GM12878 (cell line): ENCODE measurements at regions not wholly inside any gene's neighbourhood (a gene's known extent, or its start where the extent isn't known, plus 50 kb on each side); places are given as distances from the start of the nearest gene placed in this dataset.

Source experiments
- ATAC-seq: fragments of 200-7000 bp; cut with Tn5 transposase; 3 replicates; pipeline ENCODE4 v1.9.1; 2020; ENCODE audit warnings: mild to moderate bottlenecking, moderate library complexity
- BruUV-seq: library from RNA; stranded (reverse); fragments of 400-500 nt; replicated peaks from 2 replicates; lab custom pipeline; 2021; lab: Mats Ljungman, UMichigan
- CTCF ChIA-PET: fragments of 300-600 bp; sonication (Branson Sonifier 250); formaldehyde crosslinking; extraction: SDS; loops from one replicate; lab custom pipeline; 2021; ENCODE audit warnings: inconsistent platforms; lab: Yijun Ruan, JAX
- POLR2A ChIA-PET: fragments of 350-600 bp; formaldehyde crosslinking; extraction: SDS; loops from one replicate; lab custom pipeline; 2021; ENCODE audit warnings: inconsistent platforms; lab: Charles Lee
- RAD21 ChIA-PET: fragments of 300-600 bp; sonication (Branson Sonifier 250); formaldehyde crosslinking; loops from one replicate; lab custom pipeline; 2023; ENCODE audit warnings: antibody characterized with exemption; ENCODE audit not compliant: unreplicated experiment; lab: Charles Lee
- SMC1A ChIA-PET: fragments of 300-600 bp; sonication (Branson Sonifier 250); formaldehyde crosslinking; loops from one replicate; lab custom pipeline; 2023; ENCODE audit not compliant: unreplicated experiment, uncharacterized antibody; lab: Charles Lee
- DNase-seq: peaks from one replicate; pipeline ENCODE4 v3.0.0-alpha.2; 2011; ENCODE audit warnings: low read depth, low spot score
- FAIRE-seq: peaks from 3 replicates; lab custom pipeline; 2011; peaks lifted over from hg19 to GRCh38; lab: Jason Lieb, UNC
- H2AFZ ChIP-seq: 2 replicates; pipeline ENCODE4 v1.6.0; 2011; ENCODE audit warnings: low read depth, low read length, control low read depth; ENCODE audit not compliant: control insufficient read depth
- H3K27ac ChIP-seq: 2 replicates; pipeline ENCODE4 v1.5.1; 2011; ENCODE audit warnings: control low read depth; ENCODE audit not compliant: control insufficient read depth, insufficient read depth
- H3K27me3 ChIP-seq, 2 experiments: replicated peaks in 1 of 2; 2 replicates each; pipeline versions ENCODE4 v1.6.0 to v1.6.1; 2011; ENCODE audit warnings: low read length in 1 of 2; ENCODE audit not compliant: control insufficient read depth in 2 of 2, insufficient read depth in 2 of 2
- H3K36me3 ChIP-seq, 2 experiments: 2 replicates each; pipeline ENCODE4 v1.5.1; 2011; ENCODE audit warnings: low read length in 1 of 2; ENCODE audit not compliant: control insufficient read depth in 2 of 2, insufficient read depth in 2 of 2
- H3K4me1 ChIP-seq: 2 replicates; pipeline ENCODE4 v1.6.1; 2011; ENCODE audit warnings: mild to moderate bottlenecking, low read length, moderate library complexity, mixed read lengths; ENCODE audit not compliant: control insufficient read depth, insufficient read depth
- H3K4me2 ChIP-seq: 2 replicates; pipeline ENCODE4 v1.6.0; 2011; ENCODE audit warnings: control low read depth; ENCODE audit not compliant: control insufficient read depth, insufficient read depth
- H3K4me3 ChIP-seq: fragments of 200-600 bp; sonication (generic); 2 replicates; pipeline ENCODE4 v1.5.1; 2016
- H3K79me2 ChIP-seq: 2 replicates; pipeline ENCODE4 v1.6.0; 2011; ENCODE audit warnings: low read length; ENCODE audit not compliant: control insufficient read depth, insufficient read depth
- H3K9ac ChIP-seq: 2 replicates; pipeline ENCODE4 v1.8.0; 2011; ENCODE audit warnings: low read length, control low read depth, mixed read lengths; ENCODE audit not compliant: control insufficient read depth, insufficient read depth
- H3K9me3 ChIP-seq: replicated peaks from 3 replicates; pipeline ENCODE4 v1.5.1; 2011; ENCODE audit warnings: mild to moderate bottlenecking, low read length; ENCODE audit not compliant: control insufficient read depth, insufficient read depth
- H4K20me1 ChIP-seq: 2 replicates; pipeline ENCODE4 v1.6.0; 2011; ENCODE audit not compliant: control insufficient read depth, insufficient read depth
- CBX5 ChIP-seq: sonication (generic); IDR thresholded peaks from 2 replicates; pipeline ENCODE4 v1.6.1; 2016; ENCODE audit warnings: low read depth, moderate library complexity, mild to moderate bottlenecking, inconsistent platforms
- CEBPB ChIP-seq, 2 experiments: fragments of 150-350 bp in 1 of 2; IDR thresholded peaks; 2 replicates each; pipeline ENCODE4 v1.6.1; 2012 to 2014; ENCODE audit warnings: low read depth in 2 of 2, low read length in 2 of 2, borderline replicate concordance in 1 of 2, inconsistent platforms in 1 of 2
- EGR1 ChIP-seq, 2 experiments: IDR thresholded peaks; 1 replicate in 1 of 2; 2 replicates in 1 of 2; pipeline ENCODE4 v1.6.1; 2011 to 2012; ENCODE audit warnings: low read depth in 2 of 2, low read length in 2 of 2, borderline replicate concordance in 1 of 2, mild to moderate bottlenecking in 1 of 2, moderate library complexity in 1 of 2
- FOS ChIP-seq: IDR thresholded peaks from 3 replicates; pipeline ENCODE4 v1.6.1; 2011; ENCODE audit warnings: borderline replicate concordance; ENCODE audit not compliant: insufficient read length; ENCODE audit errors: extremely low read depth
- FOXM1 ChIP-seq: IDR thresholded peaks from 2 replicates; pipeline ENCODE4 v1.6.1; 2012; ENCODE audit warnings: low read depth, mild to moderate bottlenecking, inconsistent platforms, low read length, moderate library complexity
- GATAD2B ChIP-seq: fragments of 450-650 bp; conservative IDR thresholded peaks from 2 replicates; pipeline ENCODE4 v1.6.1; 2017; ENCODE audit warnings: low read depth, mild to moderate bottlenecking, moderate library complexity
- HDAC6 ChIP-seq: fragments of 200-600 bp; sonication (generic); IDR thresholded peaks from one replicate; pipeline ENCODE4 v1.8.0; 2017; ENCODE audit warnings: antibody characterized with exemption; ENCODE audit not compliant: unreplicated experiment
- JUNB ChIP-seq: IDR thresholded peaks from 2 replicates; pipeline ENCODE4 v1.6.1; 2016; ENCODE audit warnings: antibody characterized with exemption, mild to moderate bottlenecking
- MYC ChIP-seq: IDR thresholded peaks from 2 replicates; pipeline ENCODE4 v1.6.1; 2011; ENCODE audit warnings: mild to moderate bottlenecking, low read length, moderate library complexity, inconsistent platforms; ENCODE audit not compliant: insufficient read depth, insufficient replicate concordance, insufficient read length, severe bottlenecking
- NR2C1 ChIP-seq: fragments of 450-650 bp; IDR thresholded peaks from 2 replicates; pipeline ENCODE4 v1.6.1; 2017; ENCODE audit warnings: antibody characterized with exemption, mild to moderate bottlenecking, moderate library complexity
- PKNOX1 ChIP-seq: fragments of 450-650 bp; IDR thresholded peaks from 2 replicates; pipeline ENCODE4 v1.6.1; 2016; ENCODE audit warnings: mild to moderate bottlenecking
- POLR2AphosphoS2 ChIP-seq: IDR thresholded peaks from 2 replicates; pipeline ENCODE4 v1.6.1; 2011; ENCODE audit warnings: low read depth, mild to moderate bottlenecking, low read length, improper control_type of control experiment, moderate library complexity
- RB1 ChIP-seq: fragments of 450-650 bp; formaldehyde crosslinking; IDR thresholded peaks from 2 replicates; pipeline ENCODE4 v1.6.1; 2017; ENCODE audit warnings: mild to moderate bottlenecking, borderline replicate concordance
- SMC3 ChIP-seq: IDR thresholded peaks from 2 replicates; pipeline ENCODE4 v1.6.1; 2011; ENCODE audit warnings: low read length, improper control_type of control experiment, borderline replicate concordance
- SRF ChIP-seq, 2 experiments: IDR thresholded peaks; 2 replicates each; pipeline ENCODE4 v1.6.1; 2011; ENCODE audit warnings: low read depth in 2 of 2, low read length in 2 of 2, mild to moderate bottlenecking in 1 of 2, moderate library complexity in 1 of 2
- STAT1 ChIP-seq: fragments of 450-650 bp; conservative IDR thresholded peaks from 2 replicates; pipeline ENCODE4 v1.6.1; 2014; ENCODE audit warnings: antibody characterized with exemption, mild to moderate bottlenecking
- STAT3 ChIP-seq: IDR thresholded peaks from 2 replicates; pipeline ENCODE4 v1.6.1; 2011; ENCODE audit warnings: low read depth, low read length, improper control_type of control experiment
- YY1 ChIP-seq: IDR thresholded peaks from 2 replicates; pipeline ENCODE4 v1.6.1; 2011; ENCODE audit warnings: low read depth, mild to moderate bottlenecking, low read length
- ZNF622 ChIP-seq: fragments of 450-650 bp; IDR thresholded peaks from 2 replicates; pipeline ENCODE4 v1.6.1; 2017; ENCODE audit warnings: mild to moderate bottlenecking, inconsistent platforms
- ZZZ3 ChIP-seq: IDR thresholded peaks from 2 replicates; pipeline ENCODE4 v1.6.1; 2011; ENCODE audit warnings: low read depth; ENCODE audit not compliant: control insufficient read depth, insufficient read length
- WGBS: methylation state at CpG from one replicate; pipeline ENCODE4 v1.1.6; 2016; ENCODE audit warnings: low lambda C conversion rate; ENCODE audit not compliant: insufficient replicate concordance, insufficient coverage; ENCODE audit errors: missing lambda C conversion rate; 5-methylcytosine and 5-hydroxymethylcytosine counted together
- in situ Hi-C: fragments of 300-500 bp; cut with MboI; formaldehyde crosslinking; loops from 9 replicates; pipeline ENCODE4 v1.14.3; 2018; ENCODE audit warnings: mixed read lengths
- intact Hi-C: fragments of 100-400 bp; cut with micrococcal nuclease; formaldehyde crosslinking; loops from one replicate; pipeline ENCODE4 v1.14.2; 2022; ENCODE audit not compliant: unreplicated experiment

- CTCF ChIA-PET = interaction anchor here (1.0 kb wide), 1 partner anchor 15 kb away, joined by 3 read pairs; no protein-coding TSS in a partner anchor
- in situ Hi-C loops = no loop called here
Measured at GRCh38 chr2:145106293-145106692, 586.4 kb upstream of the ZEB2 start.

DNA sequence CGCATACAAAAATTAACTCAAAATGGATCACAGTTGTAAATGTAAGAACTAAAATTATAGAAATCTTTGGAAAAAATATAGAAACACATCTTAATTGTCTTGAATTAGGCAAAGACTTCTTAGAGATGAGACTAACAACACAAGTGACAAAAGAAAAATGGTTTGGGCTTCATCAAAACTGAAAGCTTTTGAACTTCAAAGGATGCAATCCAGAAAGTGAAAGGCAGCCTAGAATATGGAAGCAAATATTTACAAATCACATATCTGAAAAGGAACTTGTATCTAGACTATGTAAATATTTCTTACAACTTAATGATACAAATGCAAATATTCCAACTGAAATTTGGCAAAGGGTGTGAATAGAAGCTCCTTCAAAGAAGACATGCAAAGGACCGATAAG, 582.8 kb upstream of the ZEB2 start:
- H3K4me3 ChIP-seq = no peak overlapping the region
- TF ChIP-seq STAT1 (no peak), JUNB (no peak), HDAC6 (no peak), ZNF622 (no peak), GATAD2B (no peak), NR2C1 (no peak), SRF (IDR thresholded peaks at IDR 0.05; ENCODE audit: low read depth in 2 of 2, low read length in 2 of 2) (no peak), FOS (no peak), YY1 (no peak), RB1 (no peak), ZZZ3 (no peak), PKNOX1 (no peak), STAT3 (no peak), CEBPB (IDR thresholded peaks at IDR 0.05; ENCODE audit: borderline replicate concordance in 1 of 2, low read depth in 2 of 2, low read length in 2 of 2) (no peak), EGR1 (IDR thresholded peaks at IDR 0.05; ENCODE audit: borderline replicate concordance in 1 of 2, low read depth in 2 of 2, low read length in 2 of 2) (no peak), SMC3 (no peak), CBX5 (no peak)
- ATAC-seq = no peak
- H4K20me1 ChIP-seq = no peaks in the 10 kb centered on the region
- H3K27ac ChIP-seq = no peak overlapping the region
- no peaks in the 10 kb centered on the region for H3K9me3 ChIP-seq
- no peaks in the 10 kb centered on the region for H3K36me3 ChIP-seq
- POLR2A ChIA-PET = no interaction called here
- RAD21 ChIA-PET = no interaction called here
- H3K9ac ChIP-seq = no peak overlapping the region
- DNase-seq = no peak
- no peak for FAIRE-seq
- H2AFZ ChIP-seq = no peak overlapping the region
- no TSS peak for BruUV-seq
- no peaks in the 10 kb centered on the region for H3K79me2 ChIP-seq
- SMC1A ChIA-PET = no interaction called here
- no peak overlapping the region for H3K4me2 ChIP-seq
- H3K4me1 ChIP-seq = no peaks in the 10 kb centered on the region
- CTCF ChIA-PET = no interaction called here
- intact Hi-C loops = no loop called here
- no peaks in the 10 kb centered on the region for H3K27me3 ChIP-seq
- WGBS = 92% methylated on average over 2 of the region's 2 CpGs
- in situ Hi-C loops = no loop called here

More at GRCh38 chr2:145106293-145106692, 586.4 kb upstream of the ZEB2 start:
- Histone ChIP-seq H3K4me1 (no peaks in the 10 kb centered on the region), H3K27ac (no peak overlapping the region)
- no peak for TF ChIP-seq STAT3
- no peak for TF ChIP-seq POLR2AphosphoS2
- TF ChIP-seq CEBPB (IDR thresholded peaks at IDR 0.05; ENCODE audit: borderline replicate concordance in 1 of 2, low read depth in 2 of 2, low read length in 2 of 2) = no peak
- no peak for TF ChIP-seq MYC
- no peak for TF ChIP-seq FOXM1
- TF ChIP-seq, all 136 proteins: peak for 0
- Histone ChIP-seq H2AFZ (no peak overlapping the region), H3K27me3 (no peaks in the 10 kb centered on the region), H3K79me2 (no peaks in the 10 kb centered on the region), H4K20me1 (no peaks in the 10 kb centered on the region), H3K4me3 (no peak overlapping the region), H3K9ac (no peak overlapping the region), H3K4me2 (no peak overlapping the region), H3K36me3 (no peaks in the 10 kb centered on the region), H3K9me3 (no peaks in the 10 kb centered on the region)
- SMC1A ChIA-PET = no interaction called here
- intact Hi-C loops = no loop called here
- FAIRE-seq (no peak), ATAC-seq (no peak), DNase-seq (no peak)
- POLR2A ChIA-PET = no interaction called here
- RAD21 ChIA-PET = no interaction called here
- BruUV-seq = no TSS peak
- WGBS = 47% methylated on average over 5 of the region's 5 CpGs
